ENCODE measurements at regions not wholly inside any gene's neighbourhood (a gene's known extent, or its start where the extent isn't known, plus 50 kb on each side); places are given as distances from the start of the nearest gene placed in this dataset.
A peak's percentile ranks its signal among the peaks of the same experiment; 100 is the strongest.

DNA sequence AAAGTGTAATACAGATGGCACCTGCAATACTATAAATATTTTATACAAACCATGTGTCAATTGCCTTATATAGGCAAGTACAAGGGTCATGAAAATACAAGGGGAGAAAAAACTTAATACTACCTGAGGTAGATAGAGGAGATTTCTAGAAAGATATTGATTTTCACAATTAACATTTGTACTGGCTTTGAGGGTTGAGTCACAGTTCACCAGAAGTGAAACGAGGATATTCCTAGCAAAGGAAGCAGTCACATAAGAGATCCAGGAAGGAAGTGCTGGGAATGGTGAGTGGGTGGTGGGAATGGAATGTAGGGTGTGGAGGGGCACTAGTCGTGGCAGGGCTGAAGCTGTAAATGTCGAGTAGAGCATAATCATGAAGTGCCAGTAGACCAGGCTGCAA is 108.7 kb downstream of the P2RY1 start:
- no peak for DNase-seq
- in situ Hi-C loops (cut with HindIII; ENCODE audit: low pct_ligation_motif_present, low pct_unique_long_range_greater_than_20kb, low sequenced_read_pairs) = no loop called here

DNA sequence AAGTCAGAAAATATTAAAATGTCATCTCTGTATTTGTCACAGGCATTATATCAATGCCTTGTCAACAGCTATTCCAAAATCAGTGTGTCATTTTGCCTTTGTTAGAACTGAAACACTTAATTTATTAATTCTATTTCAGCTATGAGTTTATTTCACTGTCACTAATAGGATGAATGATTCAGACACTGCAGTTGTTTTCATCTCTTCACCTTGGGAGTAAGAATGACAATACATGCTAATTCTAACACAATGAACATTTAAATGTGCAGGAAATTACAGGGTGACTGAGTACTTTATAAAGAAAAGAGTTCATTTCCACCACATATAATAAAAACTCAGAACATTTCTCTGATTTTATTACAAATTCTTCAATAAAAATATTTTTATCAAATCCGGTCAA is 109.7 kb downstream of the P2RY1 start:
- in situ Hi-C loops (cut with HindIII; ENCODE audit: low pct_ligation_motif_present, low pct_unique_long_range_greater_than_20kb, low sequenced_read_pairs) = no loop called here
- DNase-seq = no peak

DNA sequence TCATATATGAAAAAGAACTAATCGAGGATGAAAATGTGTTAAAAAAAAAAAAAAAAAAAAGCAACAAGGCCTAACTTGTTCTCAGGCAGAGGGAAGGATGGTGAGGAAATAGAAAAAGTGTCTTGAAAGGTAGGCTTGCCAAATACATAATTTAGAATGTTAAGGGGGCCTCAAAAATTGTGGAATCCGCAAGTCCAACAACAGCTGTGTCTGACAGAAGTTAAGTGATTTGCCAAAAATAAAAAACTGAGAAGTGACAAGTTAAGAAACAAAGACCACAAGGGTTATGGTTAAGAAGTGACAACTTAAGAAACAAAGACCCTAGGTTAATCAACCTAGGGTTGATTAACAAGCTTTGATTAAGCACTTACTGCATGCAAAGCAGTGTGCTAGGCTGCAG is 110.6 kb downstream of the P2RY1 start:
- in situ Hi-C loops (cut with HindIII; ENCODE audit: low pct_ligation_motif_present, low pct_unique_long_range_greater_than_20kb, low sequenced_read_pairs) = no loop called here

DNA sequence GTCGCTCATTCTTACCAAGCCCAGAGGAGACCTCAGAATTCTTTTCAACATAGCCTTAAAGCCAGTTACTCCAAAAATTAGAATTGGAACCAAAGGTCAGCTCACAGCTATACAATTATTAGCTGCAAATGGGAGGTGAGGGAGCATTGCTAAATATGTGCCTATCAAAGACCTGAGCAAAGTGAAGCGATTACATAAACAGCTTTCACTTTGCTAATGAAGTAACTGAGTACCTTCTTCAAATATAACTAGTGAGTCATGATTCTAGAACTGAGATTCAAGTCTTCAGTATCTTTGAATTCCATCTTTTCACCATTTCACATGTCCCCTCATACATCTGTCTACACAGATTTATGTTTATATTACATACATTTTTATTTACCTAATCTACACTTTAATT is 122.6 kb downstream of the P2RY1 start:
- no peak for DNase-seq
- in situ Hi-C loops (cut with HindIII; ENCODE audit: low pct_ligation_motif_present, low pct_unique_long_range_greater_than_20kb, low sequenced_read_pairs) = no loop called here

More for the DNA sequence above, 110.6 kb downstream of the P2RY1 start:
- no peak for DNase-seq

DNA sequence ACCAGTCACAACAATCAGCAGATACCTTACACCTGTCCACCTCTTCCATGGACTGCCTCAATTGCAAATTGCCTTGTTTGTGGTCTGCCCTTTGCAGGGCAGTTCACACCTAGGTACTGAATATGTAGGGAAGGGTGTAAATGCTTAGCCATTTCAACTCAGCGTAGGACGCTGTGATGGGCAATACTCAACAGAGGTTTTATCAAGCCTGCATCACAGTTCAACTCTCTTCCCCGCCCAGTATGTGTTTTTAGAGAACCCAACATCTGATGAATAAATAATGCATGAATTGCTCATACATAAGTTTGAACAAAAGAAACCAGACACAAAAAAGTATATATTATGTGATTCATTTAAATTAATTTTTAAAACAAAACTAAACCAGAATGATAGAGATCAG is 124.4 kb downstream of the P2RY1 start:
- in situ Hi-C loops (cut with HindIII; ENCODE audit: low pct_ligation_motif_present, low pct_unique_long_range_greater_than_20kb, low sequenced_read_pairs) = no loop called here
- no peak for DNase-seq

DNA sequence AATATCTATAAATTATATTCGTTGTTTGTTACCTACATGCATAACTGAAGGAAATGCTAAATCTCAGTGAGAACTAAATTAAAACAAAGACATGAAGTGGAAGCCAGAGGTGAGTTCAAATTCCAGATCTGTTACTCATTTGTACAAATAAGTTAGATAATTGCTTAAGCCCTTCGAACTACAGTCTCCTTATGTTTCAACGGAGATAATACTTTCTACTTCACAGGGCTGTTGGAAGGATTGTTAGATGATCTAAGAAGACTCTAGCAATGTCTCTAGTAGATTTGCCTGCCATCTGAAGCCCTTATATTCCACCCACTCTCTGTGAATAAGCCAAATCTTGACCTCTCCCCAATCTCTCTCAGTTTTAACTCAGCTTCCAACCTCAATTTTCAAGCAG is 125.8 kb downstream of the P2RY1 start:
- no peak for DNase-seq
- in situ Hi-C loops (cut with HindIII; ENCODE audit: low pct_ligation_motif_present, low pct_unique_long_range_greater_than_20kb, low sequenced_read_pairs) = no loop called here

DNA sequence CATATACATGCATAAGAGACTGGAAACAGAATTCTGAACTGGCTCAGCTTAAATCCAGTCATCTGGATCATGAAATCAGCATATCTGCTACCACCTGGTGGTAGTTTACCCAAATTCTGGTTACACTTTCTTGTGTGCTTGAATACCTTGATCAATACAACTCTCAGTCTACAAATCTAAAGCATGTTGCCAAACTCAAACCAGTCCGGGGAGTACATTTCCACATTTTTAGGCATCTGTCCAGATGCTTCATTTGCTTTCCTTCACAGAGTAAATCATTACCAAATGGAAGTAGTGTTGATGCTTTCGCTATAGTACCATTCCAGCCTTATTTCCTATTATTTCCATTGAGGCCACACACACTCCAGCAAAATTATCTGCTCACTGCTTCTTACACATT is 126.4 kb downstream of the P2RY1 start:
- in situ Hi-C loops (cut with HindIII; ENCODE audit: low pct_ligation_motif_present, low pct_unique_long_range_greater_than_20kb, low sequenced_read_pairs) = no loop called here
- peak; percentile 9 for DNase-seq

DNA sequence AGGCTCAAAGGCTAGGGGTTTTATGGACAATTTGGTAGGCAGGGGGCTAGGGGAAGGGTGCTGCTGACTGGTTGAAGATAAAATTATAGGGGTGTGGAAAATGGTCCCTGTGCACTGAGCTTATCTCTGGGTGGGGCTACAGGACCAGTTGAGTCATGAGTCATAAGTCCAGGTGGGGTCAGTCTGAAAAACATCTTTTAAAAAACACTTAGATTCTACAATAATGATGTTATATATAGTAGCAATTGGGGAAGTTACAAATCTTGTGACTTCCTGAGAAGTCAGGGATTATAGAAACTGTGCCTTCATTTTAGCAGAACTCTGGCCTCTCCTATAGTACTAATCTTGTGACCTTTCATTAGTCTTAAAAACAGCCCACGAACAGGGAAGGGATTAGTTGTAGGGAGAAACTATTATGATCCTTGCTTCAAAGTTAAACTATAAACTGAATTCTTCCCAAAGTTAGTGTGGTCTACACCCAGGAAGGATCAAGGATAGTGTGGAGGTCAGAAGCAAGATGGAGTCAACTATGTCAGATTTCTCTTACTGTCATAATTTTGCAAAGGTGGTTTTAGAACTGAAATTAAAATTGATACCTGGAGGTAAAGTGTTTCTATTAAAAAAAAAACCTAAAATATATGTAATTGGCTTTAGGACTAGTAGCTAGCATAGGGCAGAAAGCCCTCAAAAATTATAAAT is 130.1 kb downstream of the P2RY1 start:
- DNase-seq = no peak
- in situ Hi-C loops (cut with HindIII; ENCODE audit: low pct_ligation_motif_present, low pct_unique_long_range_greater_than_20kb, low sequenced_read_pairs) = no loop called here

DNA sequence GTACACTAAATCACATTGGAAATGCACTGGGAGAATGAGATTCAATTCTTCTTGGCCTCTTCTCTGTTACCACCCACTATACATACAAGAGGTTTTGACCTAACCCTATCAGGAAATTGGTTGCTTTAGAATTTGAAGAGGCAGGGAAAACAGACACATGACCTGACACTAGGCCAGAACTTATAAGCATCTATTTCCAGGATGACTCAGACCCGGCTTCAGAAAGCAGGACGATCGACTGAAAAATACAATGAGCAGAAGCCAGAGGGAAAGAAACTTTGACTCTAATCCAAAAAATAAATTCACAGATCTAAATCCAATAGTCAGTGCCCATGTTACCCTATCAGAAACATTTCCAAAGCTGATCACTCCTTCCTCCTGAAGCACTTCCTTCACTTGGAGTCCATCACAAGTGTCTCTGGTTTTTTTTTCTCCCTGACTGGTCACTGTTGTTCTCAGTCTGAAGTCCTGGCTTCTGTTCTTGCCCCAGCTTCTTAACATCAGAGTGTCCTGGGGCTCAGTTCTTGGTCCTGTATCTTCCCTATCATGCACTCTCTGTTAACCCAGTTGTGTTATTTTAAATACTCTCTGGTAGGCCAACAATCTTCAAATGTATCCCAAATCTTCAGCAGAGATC is 133.6 kb downstream of the P2RY1 start:
- no peak for DNase-seq
- in situ Hi-C loops (cut with HindIII; ENCODE audit: low pct_ligation_motif_present, low pct_unique_long_range_greater_than_20kb, low sequenced_read_pairs) = no loop called here

DNA sequence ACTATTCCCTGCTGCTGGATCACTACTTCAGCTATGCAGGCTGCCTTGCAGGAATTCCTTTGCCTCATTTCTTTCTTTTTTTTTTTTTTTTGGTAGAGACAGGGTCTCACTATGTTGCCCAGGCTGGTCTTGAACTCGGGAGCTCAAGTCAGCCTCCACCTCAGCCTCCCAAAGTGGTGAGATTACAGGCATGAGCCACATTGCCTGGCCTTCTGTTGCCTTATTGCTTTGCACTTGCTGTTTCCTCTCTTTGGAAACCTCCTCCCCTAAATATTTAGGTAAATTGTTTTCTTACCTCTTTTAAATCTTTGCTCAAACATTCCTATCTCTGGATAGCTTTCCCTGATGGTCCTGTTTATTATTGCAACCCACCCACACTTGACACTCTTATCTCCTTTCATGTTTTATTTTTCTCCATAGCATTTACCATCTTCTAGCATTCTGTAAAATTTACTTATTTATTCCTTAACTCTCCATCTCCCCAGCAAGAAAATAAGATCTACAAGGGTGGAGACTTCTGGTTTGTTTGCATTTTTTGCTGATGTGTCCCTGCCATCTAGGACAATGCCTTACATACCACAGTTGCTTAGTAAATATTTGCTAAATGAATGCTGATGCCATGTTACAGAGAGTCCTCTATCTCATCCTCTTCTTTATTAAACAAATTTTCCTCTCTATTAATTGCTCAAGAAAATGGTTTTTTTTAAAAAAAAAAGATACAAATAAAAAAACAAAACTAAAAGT is 134.8 kb downstream of the P2RY1 start:
- in situ Hi-C loops (cut with HindIII; ENCODE audit: low pct_ligation_motif_present, low pct_unique_long_range_greater_than_20kb, low sequenced_read_pairs) = no loop called here
- DNase-seq = no peak

DNA sequence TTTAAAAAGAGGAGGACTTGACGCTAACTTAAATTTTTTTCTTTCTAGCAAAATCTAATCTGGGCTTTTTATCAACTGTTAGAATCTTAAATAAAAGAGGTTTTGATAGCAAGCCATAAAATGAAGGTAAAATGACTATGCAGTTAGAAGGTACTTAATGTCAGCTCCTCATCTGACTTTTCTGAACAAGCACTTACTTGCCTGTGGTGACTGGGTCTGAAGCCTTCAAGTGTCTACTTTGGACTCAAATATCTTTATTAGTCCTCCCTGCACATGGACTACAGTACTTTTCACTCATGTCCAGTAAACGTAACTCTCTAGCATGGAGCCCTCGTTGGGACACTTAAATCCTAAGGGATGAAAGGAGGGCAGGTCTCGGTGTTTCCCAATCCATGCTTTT is 135.9 kb downstream of the P2RY1 start:
- in situ Hi-C loops (cut with HindIII; ENCODE audit: low pct_ligation_motif_present, low pct_unique_long_range_greater_than_20kb, low sequenced_read_pairs) = no loop called here
- DNase-seq = no peak

DNA sequence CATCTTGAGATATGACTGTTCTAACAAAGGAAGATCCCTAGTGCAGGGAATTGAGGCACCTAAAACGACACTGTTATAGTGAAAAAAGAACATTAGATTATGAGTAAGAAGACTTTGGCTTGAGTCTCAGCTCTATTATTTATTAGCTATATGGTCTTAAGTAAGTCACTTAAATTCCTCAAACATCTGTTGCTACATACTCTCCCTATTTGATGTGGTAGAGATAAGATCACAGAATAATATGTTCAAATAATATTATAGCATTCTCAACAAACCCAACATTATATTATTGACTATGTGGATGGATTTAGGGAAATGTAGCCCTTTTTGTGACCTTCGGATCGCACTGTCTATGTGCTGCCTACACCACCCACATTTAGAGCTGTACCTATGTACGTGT is 136.9 kb downstream of the P2RY1 start:
- in situ Hi-C loops (cut with HindIII; ENCODE audit: low pct_ligation_motif_present, low pct_unique_long_range_greater_than_20kb, low sequenced_read_pairs) = no loop called here
- no peak for DNase-seq

DNA sequence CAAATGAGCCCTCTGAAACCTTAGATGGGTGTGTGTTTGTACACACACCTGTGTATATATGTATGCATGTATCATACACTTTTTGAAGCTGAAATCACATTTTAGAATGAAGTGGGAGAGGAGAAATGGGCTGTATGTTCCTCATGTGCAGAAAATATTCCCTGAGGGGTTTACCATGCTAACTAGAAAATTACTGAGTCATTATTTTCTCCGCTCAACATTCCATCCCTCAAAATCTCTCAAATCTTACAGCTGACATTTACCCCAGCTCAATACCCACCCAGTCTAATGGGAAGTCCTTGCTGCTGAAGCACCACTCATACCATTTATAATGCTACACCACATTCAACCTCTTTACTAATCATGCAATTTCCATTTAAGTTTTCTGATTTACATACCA is 138.6 kb downstream of the P2RY1 start:
- DNase-seq = no peak
- in situ Hi-C loops (cut with HindIII; ENCODE audit: low pct_ligation_motif_present, low pct_unique_long_range_greater_than_20kb, low sequenced_read_pairs) = no loop called here

DNA sequence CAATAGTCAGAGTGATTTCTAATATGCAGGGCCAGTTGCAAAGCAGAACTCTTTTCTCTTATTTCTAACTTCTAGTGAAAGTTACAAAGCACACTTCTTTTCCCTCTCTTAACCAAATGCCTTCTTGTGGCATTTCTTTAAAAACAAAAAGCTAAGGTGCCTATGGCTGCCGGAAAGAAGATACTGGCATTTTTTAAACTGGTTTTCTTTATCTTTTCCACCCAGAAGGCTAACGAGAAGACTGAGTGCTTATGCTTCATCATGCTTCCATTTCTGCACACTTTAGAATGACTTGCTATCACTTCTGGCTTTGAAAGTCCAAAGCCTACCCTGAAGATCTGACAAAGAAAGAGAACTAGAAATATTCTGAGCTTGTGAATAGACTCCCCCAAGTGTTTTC is 141.3 kb downstream of the P2RY1 start:
- no peak for DNase-seq
- in situ Hi-C loops (cut with HindIII; ENCODE audit: low pct_ligation_motif_present, low pct_unique_long_range_greater_than_20kb, low sequenced_read_pairs) = no loop called here

DNA sequence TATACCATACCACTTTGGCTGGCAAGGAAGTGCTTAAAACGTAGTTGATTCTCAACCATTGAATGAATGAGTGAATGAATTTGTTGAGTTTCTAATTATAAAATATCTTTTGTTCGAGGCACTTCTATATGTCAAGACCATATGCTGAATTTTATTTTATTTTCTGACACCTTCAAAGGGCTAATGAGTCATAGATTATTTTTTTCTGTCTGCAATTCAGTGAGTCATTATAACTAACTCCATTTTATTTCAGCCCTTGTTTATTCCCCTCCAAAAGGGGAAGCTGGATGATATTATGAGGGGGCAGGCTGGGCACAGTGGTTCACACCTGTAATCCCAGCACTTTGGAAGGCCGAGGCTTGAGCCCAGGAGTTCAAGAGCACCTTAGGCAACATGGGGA is 142.4 kb downstream of the P2RY1 start:
- in situ Hi-C loops (cut with HindIII; ENCODE audit: low pct_ligation_motif_present, low pct_unique_long_range_greater_than_20kb, low sequenced_read_pairs) = no loop called here
- no peak for DNase-seq

DNA sequence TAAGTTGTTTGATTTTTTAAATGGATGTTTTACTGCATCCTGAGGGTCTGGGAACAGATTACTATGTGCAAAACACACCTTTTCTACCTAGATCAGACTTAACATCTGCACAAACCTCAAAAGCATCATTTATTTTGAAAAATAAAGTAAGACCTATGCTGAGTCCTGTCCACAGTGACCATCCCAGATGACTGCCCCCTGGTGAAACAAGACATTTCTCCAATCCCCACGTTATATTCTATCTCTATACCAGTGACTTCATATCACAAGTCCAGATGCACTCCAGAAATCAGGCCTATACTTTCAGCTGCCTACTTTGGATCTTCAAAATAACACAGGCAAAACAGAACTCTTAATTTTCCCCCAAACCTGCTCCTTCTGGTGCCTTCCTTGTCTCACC is 143.2 kb downstream of the P2RY1 start:
- in situ Hi-C loops (cut with HindIII; ENCODE audit: low pct_ligation_motif_present, low pct_unique_long_range_greater_than_20kb, low sequenced_read_pairs) = no loop called here
- no peak for DNase-seq

DNA sequence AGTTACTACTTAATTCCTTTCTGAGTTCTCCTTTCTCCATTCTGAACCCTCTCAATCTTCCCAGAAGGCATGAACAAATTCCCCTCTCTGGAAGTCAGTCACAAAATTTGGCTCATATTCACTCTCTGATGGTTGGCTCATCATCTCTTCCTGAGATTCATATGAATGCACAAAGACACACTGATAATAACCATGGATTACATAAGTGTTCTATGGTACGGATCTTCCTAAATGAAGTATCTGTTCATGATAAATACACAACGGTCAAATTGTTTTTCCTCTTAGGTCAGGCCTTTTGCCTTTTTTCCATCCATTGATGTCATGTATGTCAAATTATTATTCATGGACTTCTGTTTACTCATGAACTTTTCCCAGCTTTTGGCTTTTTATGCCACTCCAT is 162.6 kb downstream of the P2RY1 start:
- in situ Hi-C loops (cut with HindIII; ENCODE audit: low pct_ligation_motif_present, low pct_unique_long_range_greater_than_20kb, low sequenced_read_pairs) = no loop called here
- DNase-seq = no peak

DNA sequence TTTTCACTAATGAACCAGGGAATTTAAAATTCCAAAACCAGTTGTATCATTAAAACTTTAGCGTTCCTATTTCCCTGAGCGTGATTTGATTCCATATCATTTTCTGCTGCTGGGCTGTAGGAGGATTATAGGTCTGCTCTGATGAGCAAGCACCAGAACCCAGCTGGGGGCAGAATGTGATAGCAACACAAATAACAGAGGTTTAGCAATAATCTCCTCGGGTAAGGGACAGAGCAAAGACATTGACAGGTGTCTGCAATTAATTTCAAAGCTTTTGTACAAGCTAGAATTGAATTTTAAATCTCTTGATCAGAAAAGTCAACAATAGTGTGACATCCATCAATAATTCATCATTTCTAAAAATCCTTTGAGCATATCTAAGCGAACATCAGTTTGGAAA is 163.4 kb upstream of the RAP2B start:
- in situ Hi-C loops (cut with HindIII; ENCODE audit: low pct_ligation_motif_present, low pct_unique_long_range_greater_than_20kb, low sequenced_read_pairs) = no loop called here
- DNase-seq = no peak

DNA sequence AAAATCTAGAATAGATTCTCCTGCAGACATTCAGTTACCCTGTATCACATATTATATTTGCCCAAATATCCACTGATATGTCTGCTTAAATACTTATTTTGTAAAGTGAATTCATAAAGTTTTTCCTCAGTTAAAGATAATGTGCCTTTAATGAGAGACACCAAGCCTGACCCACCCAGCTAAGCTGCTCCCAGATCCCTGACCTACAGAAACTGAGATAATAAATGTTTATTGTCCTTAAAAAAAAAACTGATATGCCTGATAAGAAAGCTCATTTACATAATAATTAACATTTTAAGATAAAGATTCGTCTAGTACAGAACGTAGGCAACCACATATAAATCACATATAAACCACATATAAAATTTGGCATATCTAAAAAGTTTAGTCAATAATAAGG is 161.7 kb upstream of the RAP2B start:
- in situ Hi-C loops (cut with HindIII; ENCODE audit: low pct_ligation_motif_present, low pct_unique_long_range_greater_than_20kb, low sequenced_read_pairs) = no loop called here
- no peak for DNase-seq
